HepG2 (cell line): ENCODE measurements at regions not wholly inside any gene's neighbourhood (a gene's known extent, or its start where the extent isn't known, plus 50 kb on each side); places are given as distances from the start of the nearest gene placed in this dataset.

Experiments
- AHDC1 ChIP-seq: sonication (generic); formaldehyde crosslinking; IDR thresholded peaks from 2 replicates; pipeline ENCODE4 v1.5.1; 2020; ENCODE audit warnings: mild to moderate bottlenecking, missing genetic modification reagents, borderline replicate concordance
- IRF1 ChIP-seq: sonication (generic); formaldehyde crosslinking; IDR thresholded peaks from 2 replicates; pipeline ENCODE4 v1.4.0; 2020; ENCODE audit warnings: low read depth, mild to moderate bottlenecking, missing genetic modification reagents
- KAT2B ChIP-seq: fragments of 150-350 bp; IDR thresholded peaks from 2 replicates; pipeline ENCODE4 v1.6.1; 2014; ENCODE audit warnings: low read depth, low read length, borderline replicate concordance
- NCOA1 ChIP-seq: sonication (generic); formaldehyde crosslinking; IDR thresholded peaks from 2 replicates; pipeline ENCODE4 v1.9.0; 2021; ENCODE audit warnings: missing genetic modification reagents
- STAT5B ChIP-seq: sonication (generic); formaldehyde crosslinking; IDR thresholded peaks from 2 replicates; pipeline ENCODE4 v1.4.0; 2020; ENCODE audit warnings: missing genetic modification reagents
- TIGD3 ChIP-seq: sonication (generic); formaldehyde crosslinking; IDR thresholded peaks from 2 replicates; pipeline ENCODE4 v1.5.1; 2020; ENCODE audit warnings: mild to moderate bottlenecking, missing genetic modification reagents, borderline replicate concordance
- ZFP82 ChIP-seq: sonication (generic); formaldehyde crosslinking; IDR thresholded peaks from 2 replicates; pipeline ENCODE4 v1.5.1; 2020; ENCODE audit warnings: mild to moderate bottlenecking, missing genetic modification reagents, borderline replicate concordance
- ZNF24 ChIP-seq: fragments of 450-650 bp; IDR thresholded peaks from 2 replicates; pipeline ENCODE4 v1.6.1; 2017; ENCODE audit warnings: antibody characterized with exemption, mild to moderate bottlenecking
- ZNF460 ChIP-seq: sonication (generic); formaldehyde crosslinking; IDR thresholded peaks from 2 replicates; pipeline ENCODE4 v1.5.1; 2020; ENCODE audit warnings: missing genetic modification reagents, mild to moderate bottlenecking, borderline replicate concordance

GRCh38 chr14:65926935-65927700, 514.6 kb downstream of the FUT8 start (continued):
- TF ChIP-seq STAT5B (CRISPR knock-in tag) (no peak), ZNF460 (CRISPR knock-in tag) (no peak), IRF1 (CRISPR knock-in tag) (no peak), NCOA1 (CRISPR knock-in tag) (no peak), ZFP82 (CRISPR knock-in tag) (no peak), AHDC1 (CRISPR knock-in tag) (no peak), TIGD3 (CRISPR knock-in tag) (no peak), KAT2B (no peak), ZNF24 (no peak)
